ENCODE measurements at regions not wholly inside any gene's neighbourhood (a gene's known extent, or its start where the extent isn't known, plus 50 kb on each side); places are given as distances from the start of the nearest gene placed in this dataset.

DNA sequence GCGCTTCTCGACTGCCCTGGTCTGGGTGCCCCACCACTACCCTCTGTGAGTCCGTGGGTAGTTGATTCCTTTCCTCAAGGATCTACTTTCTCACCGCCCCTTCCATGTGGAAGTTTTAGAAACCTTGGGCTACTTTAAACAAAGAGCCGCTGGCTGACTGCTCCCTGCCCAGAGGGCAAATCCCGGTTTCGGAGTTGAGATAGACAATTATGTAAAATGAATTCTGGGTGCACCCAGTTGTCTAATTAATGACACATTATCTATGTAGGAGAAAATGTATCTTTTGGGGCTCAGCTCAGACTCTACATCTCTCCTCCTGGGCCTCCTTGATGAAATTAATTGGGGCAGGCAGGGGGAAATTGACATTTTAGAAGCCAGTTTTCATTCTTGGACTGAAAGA lies 305.4 kb downstream of the UQCRFS1 start:
- Histone ChIP-seq H3K4me1 (ENCODE audit: insufficient read depth, low read length) (no peaks in the 10 kb centered on the region), H3K27me3 (ENCODE audit: insufficient read depth, low read length) (no peaks in the 10 kb centered on the region), H3K36me3 (ENCODE audit: insufficient read depth, low read length) (no peaks in the 10 kb centered on the region), H3K9me3 (ENCODE audit: insufficient read depth, low read depth, low read length) (no peaks in the 10 kb centered on the region), H3K4me3 (ENCODE audit: low read length) (no peak overlapping the region), H3K27ac (ENCODE audit: low read depth, low read length) (no peak overlapping the region), H3K9ac (ENCODE audit: low read depth, low read length) (no peak overlapping the region)
- 79% methylated on average over 7 of the region's 7 CpGs for WGBS

DNA sequence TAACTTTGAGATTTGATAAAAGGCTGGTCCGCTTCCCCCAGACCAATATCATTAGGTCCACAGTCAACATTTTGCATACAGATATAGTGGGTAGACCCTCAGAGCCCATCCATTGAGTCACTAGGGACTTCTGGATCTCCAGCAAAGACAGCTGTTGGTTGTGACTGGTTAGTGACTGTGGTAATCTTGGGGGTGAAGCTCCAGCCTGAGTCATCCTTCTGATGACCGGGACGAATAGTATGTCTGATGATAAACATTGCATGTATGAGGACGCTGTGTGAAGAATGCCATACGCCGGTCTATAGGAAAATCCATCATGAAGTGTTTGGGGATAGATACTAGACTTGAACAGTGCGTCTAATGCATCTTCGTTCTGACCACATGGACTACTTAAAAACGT lies 307.0 kb downstream of the UQCRFS1 start:
- Histone ChIP-seq H3K9me3 (ENCODE audit: insufficient read depth, low read depth, low read length) (no peaks in the 10 kb centered on the region), H3K36me3 (ENCODE audit: insufficient read depth, low read length) (no peaks in the 10 kb centered on the region), H3K27ac (ENCODE audit: low read depth, low read length) (no peak overlapping the region), H3K4me3 (ENCODE audit: low read length) (no peak overlapping the region), H3K4me1 (ENCODE audit: insufficient read depth, low read length) (no peaks in the 10 kb centered on the region), H3K9ac (ENCODE audit: low read depth, low read length) (no peak overlapping the region), H3K27me3 (ENCODE audit: insufficient read depth, low read length) (no peaks in the 10 kb centered on the region)
- 89% methylated on average over 9 of the region's 9 CpGs for WGBS

DNA sequence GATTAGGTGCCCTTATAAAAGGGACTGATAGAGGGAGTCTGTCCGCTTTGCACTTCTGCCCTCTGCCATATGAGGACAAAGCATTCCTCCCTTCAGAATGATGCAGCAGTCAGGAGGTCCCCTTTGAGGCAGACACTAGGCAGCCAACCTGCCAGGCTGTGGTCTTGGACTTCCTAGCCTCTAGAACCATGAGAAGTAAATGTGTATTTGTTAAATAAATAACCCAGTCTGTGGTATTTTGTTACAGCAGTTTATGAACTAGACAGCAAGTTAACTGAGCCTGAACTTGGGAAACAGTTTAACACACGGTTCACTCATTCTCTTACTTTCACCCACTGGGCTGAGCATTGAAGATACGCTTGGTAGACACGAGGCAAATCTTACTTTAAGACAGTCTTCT lies 313.2 kb downstream of the UQCRFS1 start:
- no peak overlapping the region for H3K9ac ChIP-seq (ENCODE audit: low read depth, low read length)
- H3K9me3 ChIP-seq (ENCODE audit: insufficient read depth, low read depth, low read length), result no peaks in the 10 kb centered on the region
- H3K4me1 ChIP-seq (ENCODE audit: insufficient read depth, low read length), result no peaks in the 10 kb centered on the region
- 85% methylated on average over 4 of the region's 4 CpGs for WGBS
- no peaks in the 10 kb centered on the region for H3K36me3 ChIP-seq (ENCODE audit: insufficient read depth, low read length)
- H3K27me3 ChIP-seq (ENCODE audit: insufficient read depth, low read length), result no peaks in the 10 kb centered on the region
- no peak overlapping the region for H3K27ac ChIP-seq (ENCODE audit: low read depth, low read length)
- H3K4me3 ChIP-seq (ENCODE audit: low read length), result no peak overlapping the region

DNA sequence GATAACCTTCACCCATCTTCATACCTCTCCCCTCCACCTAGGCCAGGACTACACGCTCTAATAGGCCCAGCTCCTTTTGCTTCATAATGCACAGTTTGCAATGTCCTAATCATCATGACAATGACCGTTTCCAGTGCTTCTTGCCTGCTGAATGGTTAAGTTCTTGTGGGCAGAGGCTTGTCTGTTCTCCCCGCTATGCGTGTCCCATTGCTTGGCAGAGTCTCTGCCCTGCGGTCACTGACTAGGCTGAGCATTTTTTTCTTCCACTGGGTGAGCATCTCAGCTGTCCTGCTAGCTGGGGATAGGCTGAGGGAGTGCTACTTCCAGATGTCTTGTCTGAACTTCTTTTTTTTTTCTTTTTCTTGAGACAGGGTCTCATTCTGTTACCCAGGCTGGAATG lies 314.7 kb downstream of the UQCRFS1 start:
- Histone ChIP-seq H3K36me3 (ENCODE audit: insufficient read depth, low read length) (no peaks in the 10 kb centered on the region), H3K9me3 (ENCODE audit: insufficient read depth, low read depth, low read length) (no peaks in the 10 kb centered on the region), H3K4me1 (ENCODE audit: insufficient read depth, low read length) (no peaks in the 10 kb centered on the region), H3K27ac (ENCODE audit: low read depth, low read length) (no peak overlapping the region), H3K9ac (ENCODE audit: low read depth, low read length) (no peak overlapping the region), H3K4me3 (ENCODE audit: low read length) (no peak overlapping the region), H3K27me3 (ENCODE audit: insufficient read depth, low read length) (no peaks in the 10 kb centered on the region)
- WGBS, result 74% methylated on average over 5 of the region's 5 CpGs

DNA sequence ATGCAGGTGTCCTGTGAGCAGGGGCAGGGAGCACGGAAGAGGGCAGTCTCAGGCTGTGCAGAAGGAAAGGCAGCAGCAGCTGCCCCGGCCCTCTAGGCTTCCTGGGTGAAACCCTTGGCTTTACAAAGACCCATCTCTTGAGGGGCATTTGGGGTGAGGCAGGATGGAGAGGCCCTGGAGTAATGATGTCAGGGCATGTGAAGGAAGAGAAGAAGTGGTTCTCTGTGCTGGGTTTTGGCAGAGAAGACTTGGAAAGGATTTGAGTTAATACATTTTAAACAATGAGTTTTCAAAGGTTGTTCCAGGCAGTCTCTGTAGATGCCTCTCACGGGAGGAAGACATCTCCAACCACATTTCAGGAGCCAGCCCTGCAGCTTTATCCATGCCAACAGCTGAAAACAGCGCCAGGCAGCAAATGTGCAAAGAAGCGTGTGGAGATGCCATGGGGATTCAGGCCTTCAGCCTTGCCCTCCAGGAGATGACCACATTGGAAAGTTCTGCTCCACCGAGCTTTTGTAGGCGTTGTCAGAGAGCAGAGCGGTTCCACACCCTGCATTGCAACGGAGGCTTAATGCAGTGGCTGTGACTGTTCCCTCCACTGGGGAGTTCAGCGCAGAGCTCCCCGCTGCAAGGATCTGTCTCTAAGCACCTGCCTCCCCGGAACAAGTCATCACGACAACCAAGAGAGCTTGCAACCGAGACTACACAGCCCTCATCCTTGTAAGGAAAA lies 322.8 kb downstream of the UQCRFS1 start:
- Histone ChIP-seq H3K9ac (ENCODE audit: low read depth, low read length) (no peak overlapping the region), H3K27me3 (ENCODE audit: insufficient read depth, low read length) (no peaks in the 10 kb centered on the region), H3K4me1 (ENCODE audit: insufficient read depth, low read length) (peaks cover 11% of the 10 kb centered on the region), H3K36me3 (ENCODE audit: insufficient read depth, low read length) (no peaks in the 10 kb centered on the region), H3K4me3 (ENCODE audit: low read length) (no peak overlapping the region), H3K27ac (ENCODE audit: low read depth, low read length) (no peak overlapping the region), H3K9me3 (ENCODE audit: insufficient read depth, low read depth, low read length) (no peaks in the 10 kb centered on the region)
- WGBS, result 87% methylated on average over 14 of the region's 14 CpGs

DNA sequence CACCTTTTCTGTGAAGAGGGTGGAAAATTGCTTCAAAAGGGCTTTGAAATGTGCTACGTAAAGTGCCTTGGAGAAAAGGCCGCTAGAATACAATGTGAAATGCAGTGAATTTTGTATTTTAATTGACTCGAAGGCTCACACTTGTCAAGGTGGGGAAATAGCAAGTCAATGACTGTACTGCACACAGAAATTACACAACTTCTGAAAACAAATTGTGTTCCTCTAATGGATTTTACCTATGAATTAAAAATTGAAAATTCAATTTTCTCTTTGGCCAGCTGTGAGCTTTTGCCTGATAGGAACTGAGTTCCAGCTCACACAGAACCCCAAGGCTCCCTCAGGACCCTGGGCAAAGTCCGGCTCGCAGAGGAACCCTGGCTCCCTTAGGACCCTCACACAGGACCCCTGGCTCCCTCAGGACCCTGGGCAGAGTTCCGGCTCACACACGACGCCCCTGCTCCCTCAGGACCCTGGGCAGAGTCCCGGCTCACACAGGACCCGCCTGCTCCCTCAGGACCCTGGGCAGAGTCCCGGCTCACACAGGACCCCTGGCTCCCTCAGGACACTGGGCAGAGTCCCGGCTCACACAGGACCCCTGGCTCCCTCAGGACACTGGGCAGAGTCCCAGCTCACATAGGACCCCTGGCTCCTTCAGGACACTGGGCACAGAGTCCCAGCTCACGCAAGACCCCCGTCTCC lies 324.9 kb downstream of the UQCRFS1 start:
- no peak overlapping the region for H3K4me3 ChIP-seq (ENCODE audit: low read length)

DNA sequence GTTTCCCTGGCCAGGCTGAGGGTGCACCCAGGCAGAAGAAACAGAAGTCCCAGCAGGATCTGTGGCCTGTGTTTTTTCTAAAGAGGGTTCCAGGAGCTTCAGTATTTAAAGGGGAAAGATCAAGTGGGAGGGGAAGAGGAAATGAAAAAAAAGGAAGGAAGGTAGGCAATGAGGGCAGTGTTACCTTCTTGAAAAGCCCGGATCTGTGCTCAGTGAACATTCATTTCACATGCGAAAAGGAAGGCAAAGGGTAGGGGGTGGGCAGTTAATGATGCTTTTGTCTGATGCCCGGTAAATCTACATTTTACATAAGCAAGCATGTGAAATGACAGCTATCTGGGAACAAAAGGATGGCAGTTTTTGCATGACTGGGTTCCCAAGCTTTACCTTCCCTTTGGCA lies 326.2 kb downstream of the UQCRFS1 start:
- no peaks in the 10 kb centered on the region for H3K36me3 ChIP-seq (ENCODE audit: insufficient read depth, low read length)
- no peak overlapping the region for H3K9ac ChIP-seq (ENCODE audit: low read depth, low read length)
- 33% methylated on average over 3 of the region's 3 CpGs for WGBS
- H3K27ac ChIP-seq (ENCODE audit: low read depth, low read length), result peak overlapping the region; percentile 24; the same call in 1 of the 2 replicates
- H3K27me3 ChIP-seq (ENCODE audit: insufficient read depth, low read length), result no peaks in the 10 kb centered on the region
- no peaks in the 10 kb centered on the region for H3K9me3 ChIP-seq (ENCODE audit: insufficient read depth, low read depth, low read length)
- H3K4me1 ChIP-seq (ENCODE audit: insufficient read depth, low read length), result peaks cover 27% of the 10 kb centered on the region
- no peak overlapping the region for H3K4me3 ChIP-seq (ENCODE audit: low read length)

More for the DNA sequence above, 324.9 kb downstream of the UQCRFS1 start:
- WGBS, result 85% methylated on average over 14 of the region's 14 CpGs
- Histone ChIP-seq H3K9me3 (ENCODE audit: insufficient read depth, low read depth, low read length) (no peaks in the 10 kb centered on the region), H3K4me1 (ENCODE audit: insufficient read depth, low read length) (peaks cover 19% of the 10 kb centered on the region), H3K27ac (ENCODE audit: low read depth, low read length) (no peak overlapping the region), H3K27me3 (ENCODE audit: insufficient read depth, low read length) (no peaks in the 10 kb centered on the region), H3K36me3 (ENCODE audit: insufficient read depth, low read length) (no peaks in the 10 kb centered on the region), H3K9ac (ENCODE audit: low read depth, low read length) (no peak overlapping the region)

DNA sequence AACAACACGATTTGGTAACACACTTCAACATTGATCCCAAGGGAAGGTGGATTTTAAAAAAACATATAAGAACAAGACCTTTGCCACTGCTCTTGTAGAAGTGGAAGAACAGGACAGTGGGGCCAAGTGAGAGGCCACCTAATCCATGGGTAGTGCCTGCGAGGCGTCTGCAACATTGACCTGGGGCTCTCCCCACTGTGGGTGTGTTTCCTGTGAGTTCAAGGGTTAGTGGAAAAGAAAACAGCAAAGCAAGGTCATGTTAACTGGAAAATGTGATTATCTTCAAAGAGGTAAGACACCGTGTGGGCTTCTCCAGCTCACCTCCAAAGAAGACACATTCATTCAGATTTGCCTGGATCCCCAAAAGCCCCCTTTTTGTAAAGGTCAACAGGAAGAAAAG lies 327.0 kb downstream of the UQCRFS1 start:
- H3K36me3 ChIP-seq (ENCODE audit: insufficient read depth, low read length), result no peaks in the 10 kb centered on the region
- H3K4me3 ChIP-seq (ENCODE audit: low read length), result no peak overlapping the region
- H3K9me3 ChIP-seq (ENCODE audit: insufficient read depth, low read depth, low read length), result no peaks in the 10 kb centered on the region
- H3K9ac ChIP-seq (ENCODE audit: low read depth, low read length), result no peak overlapping the region
- H3K4me1 ChIP-seq (ENCODE audit: insufficient read depth, low read length), result peaks cover 33% of the 10 kb centered on the region
- H3K27ac ChIP-seq (ENCODE audit: low read depth, low read length), result no peak overlapping the region
- 93% methylated on average over 4 of the region's 4 CpGs for WGBS
- H3K27me3 ChIP-seq (ENCODE audit: insufficient read depth, low read length), result no peaks in the 10 kb centered on the region

DNA sequence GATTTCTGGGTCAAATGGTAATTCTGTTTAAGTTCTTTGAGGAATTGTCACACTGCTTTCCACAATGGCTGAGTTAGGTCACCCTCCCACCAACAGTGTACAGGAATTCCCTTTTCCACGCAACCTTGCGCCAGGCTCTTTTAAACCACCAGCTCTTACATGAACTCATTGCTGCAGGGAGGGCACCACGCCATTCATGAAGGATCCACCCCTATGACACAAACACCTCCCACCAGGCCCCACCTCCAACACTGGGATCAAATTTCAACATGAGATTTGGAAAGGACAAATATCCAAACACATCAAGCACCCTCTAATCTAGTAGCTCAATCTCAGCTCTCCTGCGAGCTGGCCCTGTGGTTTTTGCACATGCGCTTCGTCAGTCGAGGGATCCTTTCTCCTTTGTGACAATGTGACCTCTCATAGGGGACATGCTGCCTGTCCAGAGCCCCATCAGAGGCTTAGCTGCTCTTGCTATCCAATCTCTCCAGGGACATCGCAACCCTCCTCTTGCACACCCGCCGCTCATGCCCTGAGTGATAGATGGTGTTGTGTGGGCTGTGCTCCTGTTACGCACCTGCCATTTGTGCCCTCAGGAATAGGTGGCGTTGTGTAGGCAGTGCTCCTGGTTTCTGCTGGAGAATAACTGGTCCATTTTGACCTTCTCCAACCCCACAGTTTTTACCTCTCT lies 328.0 kb downstream of the UQCRFS1 start:
- no peak overlapping the region for H3K9ac ChIP-seq (ENCODE audit: low read depth, low read length)
- no peak overlapping the region for H3K27ac ChIP-seq (ENCODE audit: low read depth, low read length)
- H3K36me3 ChIP-seq (ENCODE audit: insufficient read depth, low read length), result no peaks in the 10 kb centered on the region
- no peak overlapping the region for H3K4me3 ChIP-seq (ENCODE audit: low read length)
- 79% methylated on average over 12 of the region's 12 CpGs for WGBS
- no peaks in the 10 kb centered on the region for H3K27me3 ChIP-seq (ENCODE audit: insufficient read depth, low read length)
- peaks cover 42% of the 10 kb centered on the region for H3K4me1 ChIP-seq (ENCODE audit: insufficient read depth, low read length)
- no peaks in the 10 kb centered on the region for H3K9me3 ChIP-seq (ENCODE audit: insufficient read depth, low read depth, low read length)

DNA sequence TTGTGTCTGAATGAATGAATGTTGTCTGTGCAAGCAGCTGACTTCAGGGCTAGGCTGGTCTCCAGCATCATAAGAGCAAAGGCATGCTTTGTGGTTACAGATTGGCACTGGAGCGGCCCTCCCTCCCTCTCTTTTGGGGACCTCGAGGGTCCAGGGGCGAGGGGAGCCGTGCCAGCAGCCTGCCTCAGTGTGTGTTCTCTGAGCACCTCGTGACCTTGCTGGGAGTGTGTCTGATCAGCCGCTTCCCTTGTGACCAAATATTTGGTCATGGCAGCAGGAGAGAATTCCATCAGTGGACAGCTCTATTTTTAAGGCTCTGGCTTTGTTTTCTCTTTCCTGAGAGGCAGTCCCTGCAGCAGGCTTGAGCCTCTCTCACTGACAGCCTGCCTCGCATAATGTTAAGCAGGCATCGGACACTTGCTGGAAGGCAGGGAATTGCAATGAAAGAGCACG lies 329.7 kb downstream of the UQCRFS1 start:
- Histone ChIP-seq H3K4me3 (ENCODE audit: low read length) (no peak overlapping the region), H3K27me3 (ENCODE audit: insufficient read depth, low read length) (no peaks in the 10 kb centered on the region), H3K4me1 (ENCODE audit: insufficient read depth, low read length) (peaks cover 46% of the 10 kb centered on the region), H3K36me3 (ENCODE audit: insufficient read depth, low read length) (no peaks in the 10 kb centered on the region), H3K9me3 (ENCODE audit: insufficient read depth, low read depth, low read length) (no peaks in the 10 kb centered on the region), H3K27ac (ENCODE audit: low read depth, low read length) (peak overlapping the region; percentile 73; the same call in 1 of the 2 replicates), H3K9ac (ENCODE audit: low read depth, low read length) (no peak overlapping the region)
- 37% methylated on average over 9 of the region's 9 CpGs for WGBS

DNA sequence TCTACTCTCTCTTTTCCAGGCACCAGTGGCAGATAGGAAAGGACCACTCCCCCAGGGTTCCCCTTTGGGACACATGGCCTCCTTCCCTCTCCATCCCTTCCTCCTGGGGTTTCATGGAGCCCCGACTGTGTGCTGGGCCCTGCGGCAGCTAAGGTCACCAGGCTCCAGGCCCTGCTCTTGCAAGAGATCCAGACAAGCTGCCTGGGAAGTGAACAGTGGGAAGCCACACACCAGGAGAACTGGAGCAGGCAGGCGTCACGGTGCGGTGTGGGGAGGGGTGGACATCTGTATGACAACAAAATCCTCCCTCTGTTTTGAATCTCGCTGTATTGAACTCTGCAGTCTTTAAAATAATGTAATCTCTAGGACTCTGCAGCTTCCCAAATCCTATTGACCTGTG lies 330.1 kb downstream of the UQCRFS1 start:
- Histone ChIP-seq H3K36me3 (ENCODE audit: insufficient read depth, low read length) (no peaks in the 10 kb centered on the region), H3K27ac (ENCODE audit: low read depth, low read length) (peak overlapping the region; percentile 73; the same call in 1 of the 2 replicates), H3K4me1 (ENCODE audit: insufficient read depth, low read length) (peaks cover 46% of the 10 kb centered on the region), H3K9ac (ENCODE audit: low read depth, low read length) (no peak overlapping the region), H3K9me3 (ENCODE audit: insufficient read depth, low read depth, low read length) (no peaks in the 10 kb centered on the region), H3K4me3 (ENCODE audit: low read length) (no peak overlapping the region), H3K27me3 (ENCODE audit: insufficient read depth, low read length) (no peaks in the 10 kb centered on the region)
- WGBS, result 29% methylated on average over 6 of the region's 6 CpGs
